Activated B cell treated with CpG ODN at 0.5 μM for 24 hours (primary cell): ENCODE measurements at regions not wholly inside any gene's neighbourhood (a gene's known extent, or its start where the extent isn't known, plus 50 kb on each side); places are given as distances from the start of the nearest gene placed in this dataset.

Source experiments
- ATAC-seq: fragments of 200-7000 bp; cut with Tn5 transposase; one replicate; pipeline ENCODE4 v1.10.0; 2021; ENCODE audit warnings: low read depth, mild to moderate bottlenecking, moderate library complexity
- CTCF ChIA-PET: fragments of 350-600 bp; sonication (Branson Sonifier 250); formaldehyde crosslinking; loops from one replicate; lab custom pipeline; 2021; ENCODE audit warnings: antibody characterized with exemption; lab: Charles Lee
- POLR2A ChIA-PET: fragments of 350-600 bp; sonication (Branson Sonifier 250); formaldehyde crosslinking; loops from one replicate; lab custom pipeline; 2021; ENCODE audit warnings: antibody characterized with exemption; lab: Charles Lee
- DNase-seq: peaks from one replicate; pipeline ENCODE4 v3.0.0; 2022
- H3K27ac Mint-ChIP-seq: one replicate; pipeline ENCODE4 v1.8.0; 2020; ENCODE audit warnings: mixed read lengths
- H3K27me3 Mint-ChIP-seq: one replicate; pipeline ENCODE4 v1.8.0; 2021; ENCODE audit warnings: mixed read lengths
- H3K36me3 Mint-ChIP-seq: one replicate; pipeline ENCODE4 v1.8.0; 2021; ENCODE audit warnings: low read depth, mixed read lengths
- H3K4me1 Mint-ChIP-seq: one replicate; pipeline ENCODE4 v1.8.0; 2021; ENCODE audit warnings: mixed read lengths
- H3K4me3 Mint-ChIP-seq: one replicate; pipeline ENCODE4 v1.8.0; 2020; ENCODE audit warnings: mild to moderate bottlenecking, mixed read lengths
- H3K9me3 Mint-ChIP-seq: one replicate; pipeline ENCODE4 v1.8.0; 2020; ENCODE audit warnings: mixed read lengths
- CTCF ChIP-seq: fragments of 200-600 bp; IDR thresholded peaks from one replicate; pipeline ENCODE4 v1.8.0; 2022; ENCODE audit warnings: antibody characterized with exemption, mild to moderate bottlenecking
- intact Hi-C: fragments of 100-400 bp; cut with micrococcal nuclease; formaldehyde crosslinking; loops from one replicate; pipeline ENCODE4 v1.15.1; 2024

GRCh38 chr14:85118274-85118673 lies 411.7 kb upstream of the FLRT2 start:
- no peaks in the 10 kb centered on the region for H3K4me1 Mint-ChIP-seq
- peaks cover 24% of the 10 kb centered on the region for H3K9me3 Mint-ChIP-seq
- H3K27ac Mint-ChIP-seq: no peak overlapping the region
- DNase-seq: no peak
- no peaks in the 10 kb centered on the region for H3K36me3 Mint-ChIP-seq
- no peak for TF ChIP-seq CTCF
- ATAC-seq: no peak
- no peak overlapping the region for H3K4me3 Mint-ChIP-seq
- POLR2A ChIA-PET: no interaction called here
- intact Hi-C loops: no loop called here
- CTCF ChIA-PET: no interaction called here
- no peaks in the 10 kb centered on the region for H3K27me3 Mint-ChIP-seq

- ChIA-PET POLR2A (no interaction called here), CTCF (no interaction called here)
- Mint-ChIP-seq H3K4me1 (no peaks in the 10 kb centered on the region), H3K27ac (no peak overlapping the region), H3K9me3 (peaks cover 17% of the 10 kb centered on the region), H3K27me3 (no peaks in the 10 kb centered on the region), H3K4me3 (no peak overlapping the region), H3K36me3 (no peaks in the 10 kb centered on the region)
- DNase-seq (no peak), ATAC-seq (no peak)
- intact Hi-C loops: no loop called here
- no peak for TF ChIP-seq CTCF
Measured at GRCh38 chr14:85122690-85123089, 407.3 kb upstream of the FLRT2 start.

GRCh38 chr14:85123755-85124154 lies 406.2 kb upstream of the FLRT2 start:
- ChIA-PET CTCF (no interaction called here), POLR2A (no interaction called here)
- ATAC-seq (no peak), DNase-seq (no peak)
- no peaks in the 10 kb centered on the region for H3K27me3 Mint-ChIP-seq
- no peaks in the 10 kb centered on the region for H3K4me1 Mint-ChIP-seq
- intact Hi-C loops: no loop called here
- peaks cover 12% of the 10 kb centered on the region for H3K9me3 Mint-ChIP-seq
- no peak overlapping the region for H3K4me3 Mint-ChIP-seq
- no peak overlapping the region for H3K27ac Mint-ChIP-seq
- H3K36me3 Mint-ChIP-seq: no peaks in the 10 kb centered on the region
- TF ChIP-seq CTCF: no peak

GRCh38 chr14:85124631-85125290 lies 405.2 kb upstream of the FLRT2 start:
- CTCF ChIA-PET: no interaction called here
- Mint-ChIP-seq H3K27ac (no peak overlapping the region), H3K9me3 (peaks cover 9% of the 10 kb centered on the region), H3K4me1 (no peaks in the 10 kb centered on the region), H3K36me3 (no peaks in the 10 kb centered on the region), H3K27me3 (no peaks in the 10 kb centered on the region), H3K4me3 (no peak overlapping the region)
- TF ChIP-seq CTCF: no peak
- intact Hi-C loops: no loop called here
- no peak for ATAC-seq
- DNase-seq: no peak
- POLR2A ChIA-PET: no interaction called here

GRCh38 chr14:85125291-85125670 lies 404.7 kb upstream of the FLRT2 start:
- H3K27me3 Mint-ChIP-seq: no peaks in the 10 kb centered on the region
- H3K4me3 Mint-ChIP-seq: no peak overlapping the region
- no peak overlapping the region for H3K27ac Mint-ChIP-seq
- no peak for DNase-seq
- ChIA-PET CTCF (no interaction called here), POLR2A (no interaction called here)
- H3K4me1 Mint-ChIP-seq: no peaks in the 10 kb centered on the region
- TF ChIP-seq CTCF: no peak
- H3K36me3 Mint-ChIP-seq: no peaks in the 10 kb centered on the region
- intact Hi-C loops: no loop called here
- peaks cover 6% of the 10 kb centered on the region for H3K9me3 Mint-ChIP-seq
- no peak for ATAC-seq
